Lower leg skin (tissue), 3 donors: ENCODE measurements at regions not wholly inside any gene's neighbourhood (a gene's known extent, or its start where the extent isn't known, plus 50 kb on each side); places are given as distances from the start of the nearest gene placed in this dataset.

ENCODE experiments used
- CTCF ChIP-seq, 3 donors: fragments of 450-650 bp; IDR thresholded peaks; one replicate each; pipeline ENCODE4 v1.5.1; 2016; ENCODE audit warnings: antibody characterized with exemption in 3 of 3, mild to moderate bottlenecking in 3 of 3, moderate library complexity in 2 of 3
- POLR2A ChIP-seq, 2 donors: fragments of 450-650 bp; IDR thresholded peaks; one replicate each; pipeline ENCODE4 v1.6.1; 2016 to 2017; ENCODE audit warnings: antibody characterized with exemption in 2 of 2, mild to moderate bottlenecking in 1 of 2, moderate library complexity in 1 of 2

GRCh38 chr7:56174346-56174874 lies 58.2 kb upstream of the NUPR2 start:
- TF ChIP-seq CTCF (IDR thresholded peaks at IDR 0.05), result no peak
- TF ChIP-seq POLR2A (IDR thresholded peaks at IDR 0.05), result no peak
